Vagina (tissue), 2 donors: ENCODE measurements at regions not wholly inside any gene's neighbourhood (a gene's known extent, or its start where the extent isn't known, plus 50 kb on each side); places are given as distances from the start of the nearest gene placed in this dataset. TPM values are rescaled to one million over a fixed set of nuclear protein-coding genes. Genes with fewer than 3 reads are reported as not detected.

Source experiments
- DNase-seq, 2 donors: peaks; one replicate each; pipeline ENCODE4 v3.0.0-alpha.2; 2017; ENCODE audit errors: extremely low spot score in 2 of 2
- H3K27ac ChIP-seq: fragments of 200-600 bp; sonication (generic); one replicate; pipeline ENCODE4 v1.5.1; 2019
- H3K27me3 ChIP-seq: fragments of 200-600 bp; sonication (generic); one replicate; pipeline ENCODE4 v1.5.1; 2019
- H3K36me3 ChIP-seq, 2 donors: fragments of 200-600 bp; sonication (generic); one replicate each; pipeline ENCODE4 v1.5.1; 2017 to 2019
- H3K4me1 ChIP-seq: fragments of 200-600 bp; sonication (generic); one replicate; pipeline ENCODE4 v1.5.1; 2019
- H3K4me3 ChIP-seq, 2 donors: fragments of 200-600 bp; sonication (generic); 1 replicate in 1 of 2; 2 replicates in 1 of 2; pipeline ENCODE4 v1.5.1; 2016 to 2019
- H3K9me3 ChIP-seq: fragments of 200-600 bp; sonication (generic); one replicate; pipeline ENCODE4 v1.5.1; 2019
- CTCF ChIP-seq, 3 experiments: fragments of 450-650 bp in 2 of 3; fragments of 200-600 bp in 1 of 3; sonication (generic) in 1 of 3; IDR thresholded peaks; one replicate each; pipeline ENCODE4 v1.5.1; 2017 to 2019; ENCODE audit warnings: antibody characterized with exemption in 3 of 3, mild to moderate bottlenecking in 2 of 3, moderate library complexity in 2 of 3
- POLR2A ChIP-seq, 2 donors: fragments of 450-650 bp; IDR thresholded peaks; one replicate each; pipeline ENCODE4 v1.6.1; 2017; ENCODE audit warnings: antibody characterized with exemption in 2 of 2, mild to moderate bottlenecking in 2 of 2, moderate library complexity in 2 of 2
- POLR2AphosphoS5 ChIP-seq, 2 donors: sonication (generic); formaldehyde crosslinking; IDR thresholded peaks; one replicate each; pipeline ENCODE4 v1.9.0; 2017; ENCODE audit warnings: antibody characterized with exemption in 2 of 2, mild to moderate bottlenecking in 2 of 2, low read depth in 1 of 2; ENCODE audit not compliant: insufficient read depth in 1 of 2
- intact Hi-C: fragments of 100-400 bp; cut with DNase I; formaldehyde crosslinking; loops from one replicate; pipeline ENCODE4 v1.15.1; 2023
- small RNA-seq: library from RNA; depleted of rRNA; stranded (forward); fragments of <200 nt; gene quantifications from one replicate; pipeline ENCODE3, GENCODE V24; 2016

GRCh38 chr12:79988368-79988767 is 53.5 kb upstream of the PPP1R12A start:
- Histone ChIP-seq H3K4me1 (no peaks in the 10 kb centered on the region), H3K27ac (no peak overlapping the region), H3K4me3 (no peak overlapping the region), H3K27me3 (no peaks in the 10 kb centered on the region), H3K36me3 (no peaks in the 10 kb centered on the region), H3K9me3 (no peaks in the 10 kb centered on the region)
- TF ChIP-seq POLR2A (IDR thresholded peaks at IDR 0.05) (no peak), CTCF (IDR thresholded peaks at IDR 0.05) (no peak), POLR2AphosphoS5 (IDR thresholded peaks at IDR 0.05; ENCODE audit: insufficient read depth in 1 of 2, low read depth in 1 of 2) (no peak)
- no peak for DNase-seq
- intact Hi-C loops, result loop anchor here (5.0 kb wide), 1 partner anchor 739 kb away; no protein-coding TSS in a partner anchor

GRCh38 chr12:79987731-79988130 is 52.8 kb upstream of the PPP1R12A start:
- DNase-seq, result no peak
- Histone ChIP-seq H3K36me3 (no peaks in the 10 kb centered on the region), H3K27ac (no peak overlapping the region), H3K4me1 (no peaks in the 10 kb centered on the region), H3K9me3 (no peaks in the 10 kb centered on the region), H3K4me3 (no peak overlapping the region), H3K27me3 (no peaks in the 10 kb centered on the region)
- intact Hi-C loops, result loop anchor here (5.0 kb wide), 1 partner anchor 740 kb away; no protein-coding TSS in a partner anchor
- TF ChIP-seq POLR2AphosphoS5 (IDR thresholded peaks at IDR 0.05; ENCODE audit: insufficient read depth in 1 of 2, low read depth in 1 of 2) (no peak), POLR2A (IDR thresholded peaks at IDR 0.05) (no peak), CTCF (IDR thresholded peaks at IDR 0.05) (no peak)

Small RNA genes lying in the stretch of these regions (small RNA-seq; reads per million reads assigned to genes)
- not detected for gene SNRPGP20
